Fibroblast of peridontal ligament (primary cell): ENCODE measurements at regions not wholly inside any gene's neighbourhood (a gene's known extent, or its start where the extent isn't known, plus 50 kb on each side); places are given as distances from the start of the nearest gene placed in this dataset.
A peak's percentile ranks its signal among the peaks of the same experiment; 100 is the strongest.

Experiments
- DNase-seq: peaks from one replicate; pipeline ENCODE4 v3.0.0-alpha.2; 2010; ENCODE audit errors: extremely low read depth

DNA sequence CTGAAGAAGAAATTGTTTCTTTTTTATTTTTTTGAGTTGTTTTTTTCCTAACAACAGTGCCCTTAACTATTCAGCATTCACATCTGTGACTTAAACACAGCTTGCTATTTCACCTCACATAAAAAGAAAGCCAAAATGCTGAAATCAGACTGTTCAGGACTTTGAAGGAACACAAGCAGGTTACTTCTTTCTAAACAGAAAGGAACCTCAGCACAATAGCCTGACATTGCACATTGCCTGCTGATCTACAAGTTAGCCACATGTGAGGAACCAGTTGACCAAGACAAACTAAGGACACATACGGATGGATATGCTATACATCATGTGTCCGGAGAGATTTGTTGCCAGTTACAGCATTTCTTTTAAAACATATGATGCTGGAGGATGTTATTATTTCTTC, 331.1 kb downstream of the FSIP2 start:
- no peak for DNase-seq

DNA sequence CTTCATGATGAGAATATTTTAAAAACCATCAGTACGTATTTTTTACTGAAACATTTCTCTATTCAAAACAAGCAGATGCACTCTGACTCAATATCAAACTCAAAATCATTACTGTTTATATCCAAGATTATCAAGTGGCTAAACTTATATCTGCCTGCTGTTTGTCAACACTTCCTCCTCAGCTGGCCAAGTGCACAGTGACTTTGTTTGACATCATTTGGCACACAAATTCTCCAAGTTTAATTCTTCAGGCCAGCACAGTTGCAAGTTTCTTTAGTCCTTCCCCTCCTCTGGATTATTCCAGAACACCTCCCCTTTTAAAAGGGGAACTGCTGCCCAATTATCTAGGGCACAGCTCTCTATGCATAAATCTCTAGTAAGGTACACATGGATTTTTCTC, 346.6 kb downstream of the FSIP2 start:
- no peak for DNase-seq

DNA sequence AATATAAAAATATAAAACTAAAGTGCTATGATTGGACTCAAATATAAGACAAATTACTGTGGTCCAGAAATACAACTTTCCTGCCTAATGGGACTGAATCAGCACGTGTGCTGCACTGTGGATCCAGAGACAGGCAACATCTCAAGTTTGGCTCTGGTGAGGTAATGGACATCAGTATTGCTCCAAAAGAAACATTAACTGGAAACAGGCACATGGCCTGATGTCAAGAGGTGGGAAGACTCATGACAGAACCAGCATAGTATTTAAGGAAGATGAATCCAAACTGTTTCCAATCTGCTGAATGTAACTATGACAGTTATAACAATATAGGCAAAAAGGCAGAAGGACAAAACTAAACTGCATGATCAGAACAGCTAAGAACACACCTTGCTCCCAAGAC, 354.6 kb downstream of the FSIP2 start:
- DNase-seq = peak; percentile 2

DNA sequence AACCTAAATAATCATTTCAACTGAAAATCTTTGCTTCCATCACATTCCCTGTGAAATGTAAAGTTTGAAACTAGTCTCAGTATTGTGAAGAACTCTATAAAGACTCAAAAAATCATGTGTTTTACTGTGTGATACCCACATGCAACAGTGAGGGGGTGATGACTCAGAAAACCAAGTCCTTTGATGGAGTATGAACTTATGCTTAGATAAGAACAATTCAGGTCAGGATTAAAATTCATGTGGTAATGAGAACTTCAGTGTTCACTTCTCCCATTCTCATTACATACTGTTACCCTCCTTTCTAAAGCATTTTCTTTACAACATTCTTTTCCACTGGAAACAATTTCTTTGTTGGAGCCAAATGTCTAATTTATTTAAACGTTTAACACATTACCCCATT, 360.2 kb downstream of the FSIP2 start:
- DNase-seq = no peak

DNA sequence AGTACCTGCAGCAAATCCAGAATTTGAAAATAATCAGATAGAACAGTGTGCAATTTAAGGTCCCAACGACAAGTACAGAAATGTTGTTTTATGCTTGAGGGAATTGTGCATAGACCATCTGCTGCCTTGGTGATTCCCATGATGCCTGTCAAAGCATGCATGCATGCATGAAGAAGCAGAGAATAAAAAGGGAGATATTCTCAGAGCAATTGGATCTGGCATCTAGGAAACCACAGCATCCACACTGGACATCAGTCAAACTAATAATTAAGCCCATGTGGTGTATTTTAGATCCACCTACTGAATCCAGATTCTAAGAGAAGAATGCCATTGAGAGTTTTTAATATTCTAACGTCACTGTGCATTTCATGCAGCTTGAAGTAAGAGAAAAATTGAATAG, 361.2 kb downstream of the FSIP2 start:
- no peak for DNase-seq

DNA sequence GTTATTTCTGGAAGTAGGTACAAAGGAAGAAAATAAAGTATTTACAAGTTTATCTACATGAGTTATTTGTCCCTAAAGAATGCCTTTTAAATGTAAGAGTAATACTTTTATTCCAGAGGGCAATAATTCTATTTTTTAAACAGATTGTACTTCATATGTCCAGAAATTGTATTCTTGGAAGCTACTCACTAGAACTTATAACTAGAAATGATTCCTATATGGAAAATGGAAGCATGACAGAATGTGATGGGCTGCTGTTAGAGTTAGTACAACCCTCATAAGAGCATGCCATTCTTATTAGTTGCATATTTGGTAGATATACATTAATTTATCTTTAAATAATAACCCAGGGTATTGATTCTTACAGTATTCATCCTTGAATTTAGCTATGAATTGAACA, 362.0 kb downstream of the FSIP2 start:
- no peak for DNase-seq

DNA sequence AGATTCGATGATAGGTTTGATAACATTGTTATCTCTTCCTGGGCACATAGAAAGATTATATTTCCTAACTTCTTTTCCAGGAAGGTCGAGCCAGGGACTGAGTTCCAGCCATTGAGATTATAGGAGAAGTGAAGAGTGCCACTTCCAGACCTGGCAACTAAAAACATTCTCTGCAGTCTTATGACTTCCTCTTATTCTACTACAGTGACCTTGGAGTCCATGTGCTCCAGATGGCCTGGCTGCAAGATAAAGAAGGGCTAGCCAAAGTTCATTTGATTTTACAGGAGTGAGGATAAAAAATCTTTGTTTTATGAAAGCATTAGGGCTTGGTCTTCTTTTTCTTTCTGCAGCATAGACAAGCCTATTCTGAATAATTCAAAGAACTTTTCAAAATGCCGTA, 363.0 kb downstream of the FSIP2 start:
- DNase-seq = no peak

DNA sequence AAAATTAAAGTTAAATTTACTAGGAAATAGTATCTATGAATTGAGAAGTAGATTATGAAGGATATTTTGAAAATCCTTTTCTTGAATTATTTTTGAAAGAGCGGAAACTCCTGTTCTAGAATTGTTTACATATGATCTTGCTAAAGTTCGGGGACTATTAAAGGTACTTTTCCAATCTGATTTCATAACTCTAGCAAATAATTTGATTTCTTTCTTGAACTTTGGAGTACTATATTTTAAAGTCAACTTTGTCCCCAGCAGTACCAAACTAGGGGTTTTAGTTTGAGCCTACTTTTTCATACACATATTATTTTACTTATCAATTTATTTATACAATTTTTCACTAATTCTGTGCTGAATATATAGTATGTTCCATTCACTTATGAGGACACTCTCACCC, 364.7 kb downstream of the FSIP2 start:
- no peak for DNase-seq

DNA sequence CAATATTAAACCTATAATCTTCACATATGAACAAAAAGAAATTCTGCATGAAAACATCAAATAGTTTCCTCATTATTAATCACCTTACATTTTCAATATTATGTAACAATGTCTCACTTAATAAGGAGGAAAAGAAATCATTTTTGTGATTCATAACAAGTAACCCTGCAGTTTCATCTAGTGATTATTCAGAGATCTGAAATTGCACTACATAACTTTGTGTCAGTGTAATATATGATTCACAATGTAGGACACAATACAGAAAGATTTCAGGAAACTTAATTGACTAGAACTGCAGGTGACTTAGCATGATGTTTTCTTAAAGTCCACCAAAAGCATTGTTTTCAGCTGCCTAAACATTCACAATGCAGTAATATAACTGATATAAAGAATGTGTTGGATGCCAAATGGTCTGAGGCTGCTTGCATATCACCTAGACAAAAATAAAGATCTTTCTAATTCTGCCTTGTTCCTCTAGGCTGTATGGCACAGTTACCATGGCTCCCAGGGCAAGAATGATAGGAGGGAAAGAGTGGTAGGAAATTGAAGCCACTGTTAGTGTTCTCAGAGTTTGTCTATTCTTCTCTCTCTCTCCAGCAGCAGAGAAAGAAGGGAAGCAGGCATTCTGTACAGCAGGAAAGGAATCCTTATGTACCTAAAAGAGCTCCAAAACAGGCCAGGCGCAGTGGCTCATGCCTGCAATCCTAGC, 366.6 kb downstream of the FSIP2 start:
- DNase-seq = no peak

DNA sequence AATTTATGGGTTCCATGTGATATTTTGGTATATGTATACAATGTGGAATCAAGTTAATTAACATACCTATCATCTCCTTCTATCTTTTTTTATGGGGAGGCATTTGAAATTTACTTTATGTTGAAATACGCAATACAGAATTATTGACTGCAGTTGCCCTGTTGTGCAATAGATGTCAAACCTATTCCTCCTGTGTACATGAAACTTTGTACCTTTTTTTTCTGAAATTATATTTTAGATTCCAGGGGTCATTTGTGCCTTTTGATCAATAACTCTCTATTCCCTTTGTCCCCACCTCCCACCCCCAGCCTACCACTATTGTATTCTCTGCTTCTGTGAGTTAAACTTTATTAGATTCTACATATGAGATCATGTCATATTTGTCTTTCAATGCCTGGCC, 369.9 kb downstream of the FSIP2 start:
- DNase-seq = no peak

DNA sequence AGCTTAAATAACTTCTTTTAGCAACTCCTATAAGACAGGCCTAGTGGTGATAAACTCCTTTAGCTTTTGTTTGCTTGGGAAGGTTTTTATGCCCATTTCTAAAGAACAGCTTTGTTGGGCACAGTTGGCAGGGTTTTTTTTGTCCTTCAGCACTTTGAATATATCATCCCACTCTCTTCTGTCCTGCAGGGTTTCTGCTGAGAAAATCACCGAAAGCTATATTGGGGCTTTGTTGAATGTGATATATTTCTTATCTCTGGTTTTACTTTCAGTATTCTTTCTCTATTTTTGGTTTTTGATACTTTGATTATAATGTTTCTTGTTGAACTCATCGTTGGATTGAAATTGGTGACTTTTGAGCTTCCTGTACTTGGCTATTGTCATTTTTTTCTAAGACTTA, 372.8 kb upstream of the ZC3H15 start:
- DNase-seq = no peak

DNA sequence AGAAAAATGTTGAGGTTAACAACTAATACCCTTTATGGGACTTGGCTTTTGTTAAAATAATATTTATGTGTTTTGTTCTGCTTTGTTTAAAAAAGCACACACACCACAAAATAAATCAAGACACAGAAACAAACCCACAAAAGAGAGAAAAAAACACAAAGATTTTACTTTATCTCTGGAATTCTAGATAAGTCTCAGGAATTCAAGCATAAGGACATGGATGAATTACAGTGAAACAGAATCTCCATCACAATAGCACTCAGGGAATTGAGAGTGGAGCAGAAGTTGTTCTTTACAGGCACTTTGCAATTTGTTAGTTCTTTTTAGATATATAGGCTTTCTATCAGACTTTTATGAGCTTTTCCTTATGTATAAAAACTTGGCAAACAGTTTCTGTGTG, 360.9 kb upstream of the ZC3H15 start:
- no peak for DNase-seq

DNA sequence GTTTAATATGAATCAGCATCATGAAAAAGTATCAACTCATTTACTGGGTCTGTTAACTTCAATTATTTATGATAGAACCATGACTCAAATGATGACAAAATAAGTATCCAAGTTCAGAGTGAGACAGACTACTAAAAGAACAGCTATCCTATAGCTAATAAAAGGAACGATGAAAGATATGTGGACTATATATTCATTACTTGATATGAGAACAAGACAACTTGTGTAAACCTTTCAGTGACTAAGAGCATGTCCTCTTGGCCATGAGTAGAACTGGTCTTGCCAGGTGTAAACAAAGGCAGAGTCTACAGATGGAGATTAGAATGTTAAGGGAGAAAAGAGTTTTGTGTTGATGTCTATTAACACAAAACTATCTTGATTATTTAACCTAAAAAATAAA, 360.4 kb upstream of the ZC3H15 start:
- no peak for DNase-seq

DNA sequence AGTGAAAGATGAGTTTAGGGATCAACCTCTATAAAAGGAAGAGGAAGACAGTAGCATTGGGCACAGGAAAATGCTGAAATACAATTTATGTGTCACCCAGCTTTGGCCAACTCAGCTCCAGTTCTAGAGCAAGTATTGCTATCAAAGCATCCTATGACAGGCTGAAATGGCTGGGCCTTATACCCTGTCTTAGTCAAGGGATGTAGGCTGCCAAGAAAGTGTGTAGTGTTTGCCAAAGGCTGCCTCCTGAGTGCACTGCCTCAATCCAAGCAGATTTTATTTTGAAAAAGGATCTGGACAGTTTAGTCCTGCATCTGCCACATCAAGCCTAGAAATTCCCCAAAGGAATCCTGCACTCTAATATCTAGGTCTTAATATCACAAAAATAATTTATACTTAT, 359.9 kb upstream of the ZC3H15 start:
- peak; percentile 6 for DNase-seq

DNA sequence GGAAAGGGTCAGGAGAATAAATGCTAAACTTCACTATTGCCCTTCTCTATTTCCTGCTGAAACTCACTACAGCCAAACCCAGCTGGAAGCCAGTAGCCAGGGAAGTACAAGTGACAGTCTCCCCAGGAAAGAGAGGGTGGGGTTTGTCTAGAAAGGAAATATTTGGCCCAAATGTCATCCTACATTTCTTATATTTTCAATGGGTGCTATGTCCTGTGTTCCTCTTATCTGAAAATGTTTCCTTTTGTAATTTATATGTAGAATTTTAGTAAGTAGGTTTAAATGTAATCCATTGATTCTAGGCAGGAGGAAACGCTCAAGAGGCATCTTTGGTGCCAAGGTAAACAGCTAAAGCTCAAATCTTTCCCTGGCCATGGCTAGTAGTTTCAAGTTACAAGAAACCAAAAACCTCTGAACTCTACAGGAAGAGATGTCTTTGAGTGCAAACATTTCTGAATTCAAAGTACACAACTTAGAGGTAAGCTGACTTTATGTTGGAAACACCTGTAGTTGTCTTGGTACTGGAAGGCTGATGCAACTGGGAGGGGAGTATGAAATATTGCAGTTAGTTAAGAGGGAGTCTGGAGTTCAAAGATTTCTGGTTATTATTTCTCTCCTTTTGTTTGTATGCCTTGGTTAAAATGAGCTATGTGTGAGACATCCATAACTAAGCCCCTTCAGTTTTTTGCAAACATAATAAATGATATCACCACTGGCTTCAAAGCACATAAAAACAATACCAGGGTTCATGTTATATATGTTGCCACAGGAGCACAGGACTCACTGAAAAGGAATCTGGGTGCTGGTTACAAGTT, 356.1 kb upstream of the ZC3H15 start:
- DNase-seq = peak; percentile 61

DNA sequence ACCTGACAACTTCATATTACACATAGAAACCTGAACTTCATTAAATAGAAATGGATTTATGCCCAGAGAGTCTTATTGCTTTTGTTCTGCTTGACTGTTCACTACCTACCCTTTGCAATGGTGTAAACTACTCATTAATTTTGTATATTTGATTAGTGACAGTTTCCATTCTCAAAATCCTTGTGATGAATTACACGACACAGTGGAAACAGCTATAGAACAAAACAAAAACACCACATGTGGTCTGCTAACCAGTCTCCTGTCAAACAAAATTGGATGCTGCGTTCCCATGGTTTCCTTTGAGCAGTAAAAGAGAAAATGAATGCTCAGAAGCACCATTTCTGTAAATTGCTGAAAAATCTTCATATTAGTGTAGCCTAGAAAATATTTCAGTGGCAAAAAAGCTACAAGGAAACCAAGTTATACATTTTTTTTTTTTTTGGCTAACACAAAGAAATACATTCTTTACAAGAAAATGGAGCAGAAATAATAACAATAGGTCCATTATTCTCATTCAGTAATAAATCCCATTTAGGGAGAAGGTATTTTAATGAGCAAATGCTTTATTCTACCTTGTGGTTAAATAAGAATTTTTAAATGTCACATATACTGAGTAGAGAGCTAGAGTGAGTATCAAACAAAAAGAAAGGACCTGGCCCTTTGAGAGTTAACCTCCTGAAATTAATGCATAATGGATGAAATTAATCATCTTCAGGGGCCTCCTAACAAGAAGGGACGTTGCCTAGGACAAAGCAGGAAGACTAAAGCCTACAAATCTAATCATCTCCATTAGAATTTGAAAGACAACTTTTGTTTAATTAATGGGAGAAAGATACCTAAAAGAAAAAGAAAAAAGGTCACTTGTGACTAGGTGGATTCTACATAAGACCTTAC, 355.1 kb upstream of the ZC3H15 start:
- DNase-seq = no peak

DNA sequence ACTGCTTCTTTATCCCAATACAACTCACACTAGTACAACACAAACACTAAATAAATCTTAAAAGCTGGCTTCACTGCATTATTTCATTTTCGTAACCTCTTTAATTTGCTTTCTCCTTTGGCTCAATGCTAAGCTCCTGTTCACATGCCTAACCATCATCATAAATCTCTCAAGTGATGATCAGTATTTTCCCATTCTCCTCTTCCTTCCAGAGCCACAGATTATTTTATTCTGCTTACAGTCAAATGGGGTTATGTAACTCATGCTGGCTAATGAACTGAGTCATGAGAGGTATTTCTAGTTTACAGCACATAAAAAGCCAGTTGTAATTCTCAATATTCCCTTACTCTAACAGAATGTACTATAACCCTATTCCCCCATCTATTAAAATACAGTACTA, 350.4 kb upstream of the ZC3H15 start:
- DNase-seq = peak; percentile 41

DNA sequence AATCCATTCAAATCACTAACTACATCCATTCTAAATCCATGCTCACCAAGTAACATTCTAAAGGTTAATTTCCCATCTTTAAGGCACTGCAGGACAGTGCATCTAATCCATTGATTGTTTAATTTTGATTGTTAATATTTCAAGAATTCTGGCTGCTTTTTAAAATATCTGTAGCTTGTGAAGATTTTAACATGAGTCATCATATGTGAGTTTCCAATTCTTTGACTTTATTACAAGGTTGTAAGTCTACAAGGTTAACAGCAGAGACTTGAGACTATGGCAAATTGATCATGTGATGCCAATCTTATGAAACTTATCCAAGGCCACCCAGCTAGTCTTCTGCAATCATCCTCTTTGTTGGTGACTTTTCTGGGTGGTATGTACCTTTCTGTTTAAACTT, 349.2 kb upstream of the ZC3H15 start:
- DNase-seq = no peak

DNA sequence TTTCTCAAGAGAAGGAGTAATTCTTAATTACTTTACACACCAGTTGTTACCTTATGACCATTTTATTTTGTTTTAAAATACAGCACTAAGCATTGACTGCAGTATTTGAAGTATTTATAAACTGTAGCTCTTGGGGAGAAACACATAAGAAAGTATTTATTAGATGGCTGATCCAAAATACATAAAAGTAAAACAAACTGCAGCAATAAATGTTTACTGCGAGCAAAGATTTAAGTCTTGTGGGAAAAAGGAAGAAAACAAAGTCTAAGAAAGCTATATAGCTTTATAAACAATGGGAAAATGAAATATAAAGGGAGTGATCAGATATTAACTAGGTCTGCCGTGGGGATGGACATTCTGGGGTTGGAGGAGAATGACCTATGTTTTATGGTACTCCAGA, 347.2 kb upstream of the ZC3H15 start:
- no peak for DNase-seq

DNA sequence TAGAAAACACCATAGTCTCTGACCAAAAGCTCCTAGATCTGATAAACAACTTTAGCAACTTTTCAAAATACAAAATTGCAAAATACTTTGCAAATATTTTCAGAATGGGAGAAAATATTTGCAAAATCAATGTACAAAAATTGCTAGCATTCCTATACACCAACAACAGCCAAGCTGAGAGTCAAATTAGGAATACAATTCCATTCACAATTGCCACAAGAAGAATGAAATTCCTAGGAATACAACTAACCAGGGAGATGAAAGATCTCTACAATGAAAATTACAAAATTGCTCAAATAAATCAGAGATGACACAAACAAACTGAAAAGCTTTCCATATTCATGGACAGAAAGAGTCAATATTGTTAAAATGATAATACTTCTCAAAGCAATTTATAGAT, 327.0 kb upstream of the ZC3H15 start:
- DNase-seq = no peak

DNA sequence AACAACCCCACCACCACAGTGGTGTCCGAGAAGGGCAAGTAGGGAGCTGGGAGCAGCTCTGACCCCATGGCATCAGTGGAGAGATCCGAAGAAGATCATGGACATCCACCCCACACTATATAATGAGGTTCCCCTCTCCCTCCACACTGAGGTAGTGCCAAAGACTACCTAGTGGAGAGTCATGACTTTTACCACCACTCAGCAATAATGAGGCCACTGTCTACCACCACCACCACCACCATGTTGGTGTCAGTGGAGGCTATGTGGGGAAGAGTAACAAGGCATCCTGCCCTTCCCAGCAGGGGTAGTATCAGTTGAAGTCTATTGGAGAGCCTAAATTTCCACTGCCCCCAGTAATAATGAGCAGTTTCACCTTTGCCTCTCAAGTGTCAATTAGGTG, 321.7 kb upstream of the ZC3H15 start:
- DNase-seq = no peak

DNA sequence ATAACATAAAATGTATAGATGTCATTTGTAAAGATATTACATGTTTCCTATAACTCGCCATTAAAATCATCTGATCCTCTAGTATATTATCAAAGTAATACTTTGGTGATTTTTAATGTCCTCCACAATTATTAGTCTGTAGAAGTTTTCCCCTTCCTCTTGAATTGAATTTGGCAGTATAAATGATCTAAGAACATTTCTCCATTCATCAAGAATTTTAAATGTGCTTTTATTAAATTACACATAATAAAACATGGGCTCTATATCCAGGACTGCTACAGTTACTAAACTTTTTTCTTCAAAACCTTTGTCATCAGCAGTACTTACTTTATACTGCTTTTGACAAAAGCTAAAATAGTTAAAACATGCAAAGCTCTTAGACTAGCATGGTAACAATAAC, 315.4 kb upstream of the ZC3H15 start:
- DNase-seq = no peak

DNA sequence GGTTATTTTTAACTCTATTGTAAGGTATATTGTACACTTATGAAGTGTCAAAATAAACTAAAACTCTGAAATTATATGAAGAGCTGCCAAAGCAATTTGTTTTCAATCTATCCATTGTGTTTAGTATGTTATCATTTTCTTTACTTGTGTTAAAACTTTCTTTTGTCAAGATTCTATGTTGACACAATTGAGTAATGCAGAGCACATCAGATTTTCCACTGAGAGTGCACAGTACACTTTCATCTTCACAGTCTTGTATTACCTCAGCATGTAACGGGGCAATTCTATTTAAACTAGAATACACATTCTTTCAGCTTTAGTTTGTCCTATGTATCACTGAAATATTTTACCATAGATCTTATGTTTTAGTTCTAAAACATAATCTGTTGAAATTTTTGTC, 304.4 kb upstream of the ZC3H15 start:
- DNase-seq = no peak
